ENCODE measurements at regions not wholly inside any gene's neighbourhood (a gene's known extent, or its start where the extent isn't known, plus 50 kb on each side); places are given as distances from the start of the nearest gene placed in this dataset.
A peak's percentile ranks its signal among the peaks of the same experiment; 100 is the strongest.

DNA sequence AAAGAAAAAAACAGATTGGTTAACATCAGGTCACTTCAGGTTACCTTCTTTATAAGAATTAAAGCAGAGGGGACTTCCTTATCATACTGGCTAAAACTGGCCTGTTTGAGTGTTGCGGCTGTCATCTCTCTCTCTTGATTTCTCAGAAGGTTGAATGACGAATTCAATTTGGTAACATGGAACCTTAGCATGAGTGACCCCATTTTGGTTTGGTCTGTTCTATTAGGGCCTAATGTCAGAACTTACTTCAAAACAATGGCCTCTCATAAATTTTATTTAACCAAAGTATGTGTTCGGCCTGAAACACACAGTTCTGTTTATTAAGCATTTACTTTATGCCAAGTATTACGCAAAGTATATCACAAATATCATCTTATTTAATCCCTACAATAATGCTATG, 147.5 kb downstream of the CAAP1 start:
- H3K4me3 ChIP-seq (ENCODE audit: low read depth, low read length) = no peak overlapping the region
- DNase-seq (ENCODE audit: low read depth) = no peak
- TF ChIP-seq, protein P1, sequence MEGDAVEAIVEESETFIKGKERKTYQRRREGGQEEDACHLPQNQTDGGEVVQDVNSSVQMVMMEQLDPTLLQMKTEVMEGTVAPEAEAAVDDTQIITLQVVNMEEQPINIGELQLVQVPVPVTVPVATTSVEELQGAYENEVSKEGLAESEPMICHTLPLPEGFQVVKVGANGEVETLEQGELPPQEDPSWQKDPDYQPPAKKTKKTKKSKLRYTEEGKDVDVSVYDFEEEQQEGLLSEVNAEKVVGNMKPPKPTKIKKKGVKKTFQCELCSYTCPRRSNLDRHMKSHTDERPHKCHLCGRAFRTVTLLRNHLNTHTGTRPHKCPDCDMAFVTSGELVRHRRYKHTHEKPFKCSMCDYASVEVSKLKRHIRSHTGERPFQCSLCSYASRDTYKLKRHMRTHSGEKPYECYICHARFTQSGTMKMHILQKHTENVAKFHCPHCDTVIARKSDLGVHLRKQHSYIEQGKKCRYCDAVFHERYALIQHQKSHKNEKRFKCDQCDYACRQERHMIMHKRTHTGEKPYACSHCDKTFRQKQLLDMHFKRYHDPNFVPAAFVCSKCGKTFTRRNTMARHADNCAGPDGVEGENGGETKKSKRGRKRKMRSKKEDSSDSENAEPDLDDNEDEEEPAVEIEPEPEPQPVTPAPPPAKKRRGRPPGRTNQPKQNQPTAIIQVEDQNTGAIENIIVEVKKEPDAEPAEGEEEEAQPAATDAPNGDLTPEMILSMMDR (IDR thresholded peaks at IDR 0.05; ENCODE audit: insufficient read depth, low read depth, low read length, missing control alignments) = no peak

DNA sequence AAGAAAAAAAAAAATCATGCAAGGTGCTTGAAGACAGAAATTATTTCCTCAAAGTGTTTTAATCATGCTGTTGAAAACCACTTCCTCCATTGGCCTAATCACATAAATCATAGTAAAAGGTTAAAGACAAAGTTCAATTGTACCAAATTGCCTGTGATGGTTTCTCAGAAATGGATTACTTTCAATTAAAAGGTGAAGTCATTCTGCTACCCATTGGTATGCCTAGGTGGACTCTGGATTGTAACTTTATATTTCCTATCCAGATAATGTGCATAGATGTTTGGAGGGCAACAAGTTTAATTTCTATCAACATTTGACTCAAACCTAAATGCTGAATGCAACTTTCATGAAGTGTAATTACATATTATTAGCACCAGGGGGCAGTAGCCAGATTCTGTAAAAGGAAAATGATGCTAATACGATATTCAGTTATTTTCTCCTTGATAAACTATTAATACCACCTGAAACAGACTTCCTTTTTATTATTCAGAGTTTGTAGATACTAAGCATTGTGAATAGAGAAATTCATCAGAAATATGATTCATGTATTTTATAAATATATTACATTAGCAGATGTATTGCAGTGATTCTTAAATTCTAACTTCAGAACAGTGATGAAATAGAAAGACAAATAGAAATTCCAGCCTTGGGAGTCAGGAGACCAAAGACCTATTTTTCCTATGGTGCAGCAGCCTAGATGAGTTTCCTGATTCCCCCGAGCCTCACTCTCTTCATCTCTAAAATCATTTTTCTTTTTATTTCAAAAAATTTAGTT, 148.2 kb downstream of the CAAP1 start:
- DNase-seq (ENCODE audit: low read depth) = peak; percentile 36
- H3K4me3 ChIP-seq (ENCODE audit: low read depth, low read length) = no peak overlapping the region
- TF ChIP-seq, protein P1 (IDR thresholded peaks at IDR 0.05; ENCODE audit: insufficient read depth, low read depth, low read length, missing control alignments) = peak; percentile 52

DNA sequence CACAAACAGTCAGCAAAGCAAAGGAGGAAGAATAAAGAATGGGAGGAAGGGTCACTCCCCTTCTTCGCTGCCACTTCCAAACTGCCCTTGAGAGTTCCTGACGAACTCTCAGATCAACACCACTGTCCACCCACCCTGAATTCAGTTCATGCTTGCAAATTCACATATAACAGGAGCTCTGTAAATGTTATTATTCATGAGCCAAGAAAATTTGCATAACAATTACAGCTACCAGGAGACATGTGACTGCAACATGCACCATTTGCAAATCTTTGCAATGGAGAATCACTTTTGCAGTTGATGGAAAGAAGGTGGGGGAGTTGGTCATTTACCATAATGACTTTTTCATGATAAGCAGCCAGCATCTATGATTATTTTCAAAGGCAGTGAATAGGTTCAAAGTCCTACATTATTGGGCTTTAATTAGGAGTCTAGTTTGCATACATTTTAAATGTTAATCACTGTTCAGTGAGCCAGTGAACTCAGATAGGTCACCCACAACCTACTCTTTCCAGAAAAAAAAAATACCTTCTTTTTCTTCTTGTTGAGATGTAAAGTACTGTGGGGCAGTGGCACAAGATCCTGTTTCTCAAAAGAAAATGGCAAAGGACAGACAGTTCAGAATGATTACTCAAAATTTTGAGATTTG, 149.7 kb downstream of the CAAP1 start:
- TF ChIP-seq, protein P1 (IDR thresholded peaks at IDR 0.05; ENCODE audit: insufficient read depth, low read depth, low read length, missing control alignments) = no peak
- no peak overlapping the region for H3K4me3 ChIP-seq (ENCODE audit: low read depth, low read length)
- DNase-seq (ENCODE audit: low read depth) = no peak

DNA sequence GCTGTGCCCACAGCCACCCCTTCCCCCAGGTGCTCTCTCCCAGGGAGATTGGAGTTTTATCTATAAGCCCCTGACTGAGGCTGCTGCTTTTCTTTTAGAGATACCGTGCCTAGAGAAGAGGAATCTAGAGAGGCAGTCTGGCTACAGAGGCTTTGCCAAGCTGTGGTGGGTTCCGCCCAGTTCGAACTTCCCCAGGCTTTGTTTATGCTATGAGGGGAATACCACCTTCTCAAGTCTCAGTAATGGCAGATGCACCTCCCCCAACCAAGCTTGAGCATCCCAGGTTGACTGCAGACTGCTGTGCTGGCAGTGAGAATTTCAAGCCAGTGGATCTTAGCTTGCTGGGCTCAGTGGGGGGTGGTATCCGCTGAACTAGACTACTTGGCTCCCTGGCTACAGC, 157.4 kb downstream of the CAAP1 start:
- TF ChIP-seq, protein P1 (IDR thresholded peaks at IDR 0.05; ENCODE audit: insufficient read depth, low read depth, low read length, missing control alignments) = no peak
- DNase-seq (ENCODE audit: low read depth) = peak; percentile 70
- no peak overlapping the region for H3K4me3 ChIP-seq (ENCODE audit: low read depth, low read length)

DNA sequence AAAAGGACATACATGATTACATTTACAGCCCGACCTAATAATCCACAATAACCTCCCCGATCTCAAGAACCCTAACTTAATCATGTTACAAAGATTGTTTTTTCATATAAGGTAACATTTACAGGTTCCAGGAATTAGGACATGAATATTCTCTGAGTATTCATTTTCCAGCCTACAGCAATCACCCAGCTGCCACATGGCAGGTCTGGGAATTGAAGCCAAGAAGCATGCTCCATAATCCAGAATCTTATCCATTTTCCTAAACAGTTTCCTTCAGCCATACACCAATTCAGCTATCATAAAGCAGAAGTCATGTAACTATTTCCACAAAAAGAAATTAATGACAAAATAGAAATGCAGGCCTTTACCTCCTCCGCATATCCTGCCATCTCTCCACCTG, 163.4 kb downstream of the CAAP1 start:
- TF ChIP-seq, protein P1 (IDR thresholded peaks at IDR 0.05; ENCODE audit: insufficient read depth, low read depth, low read length, missing control alignments) = no peak
- H3K4me3 ChIP-seq (ENCODE audit: low read depth, low read length) = no peak overlapping the region
- DNase-seq (ENCODE audit: low read depth) = no peak

DNA sequence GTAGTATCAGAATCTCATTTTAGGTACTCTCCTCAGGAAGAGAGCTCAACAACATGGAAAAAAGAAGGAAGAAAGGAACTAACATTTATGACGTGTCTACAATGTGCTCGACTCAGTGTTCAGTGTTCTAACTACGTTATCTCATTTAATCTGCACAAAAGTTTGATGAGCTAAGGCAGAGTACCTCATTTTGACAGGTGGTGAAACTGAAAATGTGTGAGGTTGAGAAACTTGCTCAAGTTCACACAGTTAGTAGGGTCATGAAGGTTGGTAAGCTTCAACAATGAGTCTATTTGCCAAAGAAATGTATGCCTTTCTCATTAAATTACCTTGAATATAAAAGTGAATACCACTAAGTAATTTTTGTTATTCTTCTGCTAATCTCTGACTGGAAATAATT, 165.1 kb downstream of the CAAP1 start:
- no peak overlapping the region for H3K4me3 ChIP-seq (ENCODE audit: low read depth, low read length)
- TF ChIP-seq, protein P1 (IDR thresholded peaks at IDR 0.05; ENCODE audit: insufficient read depth, low read depth, low read length, missing control alignments) = no peak
- peak; percentile 58 for DNase-seq (ENCODE audit: low read depth)

All from GM12865 (cell line).